GM18508 (cell line): ENCODE measurements at regions not wholly inside any gene's neighbourhood (a gene's known extent, or its start where the extent isn't known, plus 50 kb on each side); places are given as distances from the start of the nearest gene placed in this dataset.
"Not testable (repeated sequence)": the region's sequence is repeated elsewhere in the genome, so short reads cannot be mapped to it uniquely, and the experiment has no call there.

ENCODE experiments used
- ATAC-seq: cut with Tn5 transposase; IDR thresholded peaks from one replicate; pipeline ENCODE4 v1.9.1; 2021; ENCODE audit warnings: moderate number of reproducible peaks; ENCODE audit not compliant: insufficient read depth, unreplicated experiment

DNA sequence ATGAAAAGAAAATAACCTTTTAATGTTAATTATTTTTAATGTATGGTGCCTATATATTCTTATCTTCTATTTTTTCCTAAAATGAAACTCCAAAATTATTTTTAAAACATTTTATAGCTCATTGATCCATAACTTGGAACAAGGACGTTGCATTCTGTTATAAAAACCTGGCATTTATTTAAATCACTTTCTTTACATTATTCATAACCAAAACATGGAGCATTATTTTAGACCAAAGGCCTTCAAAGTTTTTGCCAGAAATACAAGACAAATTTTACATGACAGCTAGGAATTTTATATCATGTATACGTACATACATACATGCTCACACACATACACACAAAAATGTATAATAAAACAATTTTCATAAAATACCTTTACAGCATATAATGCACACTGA is 259.8 kb downstream of the QDPR start:
- ATAC-seq: no peak

DNA sequence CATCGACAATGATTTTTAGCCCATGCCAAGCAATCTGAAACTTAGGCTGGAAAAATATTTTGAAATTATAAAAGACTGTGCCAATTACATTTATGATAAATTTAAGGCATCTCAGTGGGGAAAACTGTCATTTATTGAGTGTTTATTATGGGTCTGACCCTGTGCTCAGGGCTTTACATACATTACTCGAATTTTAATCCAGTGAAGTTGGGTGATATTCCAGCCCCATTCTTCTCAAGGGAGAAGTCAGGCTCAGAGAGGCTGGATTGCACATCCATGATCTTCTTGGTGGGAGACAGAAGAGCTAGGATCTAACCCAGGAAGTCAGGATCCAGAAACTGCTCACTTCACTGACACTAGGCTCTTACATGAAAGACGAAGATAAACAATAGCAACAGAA is 260.8 kb downstream of the QDPR start:
- ATAC-seq: no peak

DNA sequence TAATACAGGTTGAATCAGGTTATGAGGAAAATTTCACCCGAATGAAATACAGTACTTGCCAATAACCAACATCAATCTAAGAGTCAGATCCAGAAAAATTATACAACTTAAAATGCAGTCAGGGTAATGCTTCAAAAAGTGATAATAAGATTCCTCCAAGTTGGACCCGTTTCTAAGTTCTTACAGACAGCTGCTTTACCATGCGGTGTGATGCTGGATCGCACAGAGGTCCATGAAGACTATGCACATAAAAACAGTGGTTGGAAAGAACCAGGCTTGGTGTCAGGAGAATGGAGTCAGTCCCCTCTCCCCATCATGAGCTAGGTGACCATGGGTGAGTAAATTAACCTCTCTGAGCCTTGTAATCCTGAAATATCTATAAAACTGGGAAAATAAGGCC is 261.3 kb downstream of the QDPR start:
- no peak for ATAC-seq

DNA sequence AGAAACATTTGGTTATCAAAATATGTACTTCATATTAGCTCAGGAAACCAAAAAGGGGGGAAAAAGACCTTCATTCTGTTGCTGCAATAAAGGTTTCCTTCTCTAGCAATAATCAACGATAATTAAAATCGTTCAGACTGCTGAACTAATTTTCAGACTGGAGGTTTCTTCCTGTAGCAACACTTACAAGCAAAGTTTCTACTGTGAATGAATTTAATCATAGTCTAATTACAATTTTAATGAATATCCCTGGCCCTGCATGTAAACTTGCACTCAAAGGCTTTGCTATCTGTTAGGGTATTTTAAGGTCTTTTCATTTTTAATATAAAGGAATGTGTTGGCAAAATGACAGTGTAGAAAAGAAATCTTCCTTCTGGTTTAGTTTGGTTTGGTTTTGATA is 265.2 kb downstream of the QDPR start:
- no peak for ATAC-seq

DNA sequence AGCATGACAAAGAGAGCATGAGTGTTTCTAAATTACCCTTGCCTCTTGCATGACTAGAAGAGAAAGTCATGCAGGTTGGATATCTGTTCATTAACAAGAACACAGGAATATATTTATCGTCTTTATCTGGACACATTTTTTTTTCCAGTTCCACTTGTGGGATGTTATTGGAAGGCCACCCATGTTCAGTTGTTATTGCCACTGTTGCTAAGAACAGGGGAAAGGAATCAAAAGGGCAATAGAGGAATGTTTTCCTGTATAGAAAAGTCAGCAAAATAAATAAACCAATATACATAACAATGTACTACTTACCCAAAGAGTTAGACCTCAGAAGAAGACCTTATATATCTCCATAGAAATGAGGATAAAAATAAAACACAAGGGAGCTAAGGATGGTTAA is 270.1 kb downstream of the QDPR start:
- ATAC-seq: no peak

DNA sequence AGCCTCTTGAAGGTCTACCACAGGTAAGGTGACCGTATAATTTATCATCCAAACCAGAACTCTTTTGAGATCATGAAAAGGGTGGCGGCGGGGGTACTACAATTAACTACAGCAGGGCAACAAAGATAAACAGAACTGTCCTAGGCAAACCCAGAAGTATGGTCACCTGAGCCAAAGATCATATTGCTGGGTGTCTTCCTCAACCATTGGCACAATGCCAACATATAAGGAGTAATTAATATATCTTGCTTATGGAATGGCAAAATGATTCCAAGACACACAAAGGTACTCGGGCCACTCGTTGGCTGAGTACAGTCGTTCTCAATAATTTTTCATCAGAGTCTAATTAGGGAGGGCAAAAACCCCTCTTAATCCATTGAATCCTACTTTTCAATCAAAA is 273.3 kb downstream of the QDPR start:
- ATAC-seq: no peak

DNA sequence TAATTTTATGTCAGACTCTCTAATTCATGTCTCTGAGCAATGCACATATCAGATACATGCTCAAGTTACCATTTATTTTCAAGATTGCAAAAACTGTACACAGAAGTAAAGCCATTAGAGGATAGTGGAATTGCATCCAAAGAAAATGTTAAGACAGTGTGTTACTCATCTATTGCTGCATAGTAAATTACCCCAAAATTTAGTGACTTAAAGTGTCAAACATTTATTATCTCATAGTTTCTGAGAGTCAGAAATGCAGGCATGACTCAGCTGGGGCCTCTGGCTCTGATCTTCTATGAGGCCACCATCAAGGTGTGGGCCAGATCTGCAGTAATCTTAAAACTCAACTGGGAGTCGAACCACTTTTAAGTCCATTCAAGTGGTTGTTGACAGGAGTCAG is 275.2 kb downstream of the QDPR start:
- ATAC-seq: no peak

DNA sequence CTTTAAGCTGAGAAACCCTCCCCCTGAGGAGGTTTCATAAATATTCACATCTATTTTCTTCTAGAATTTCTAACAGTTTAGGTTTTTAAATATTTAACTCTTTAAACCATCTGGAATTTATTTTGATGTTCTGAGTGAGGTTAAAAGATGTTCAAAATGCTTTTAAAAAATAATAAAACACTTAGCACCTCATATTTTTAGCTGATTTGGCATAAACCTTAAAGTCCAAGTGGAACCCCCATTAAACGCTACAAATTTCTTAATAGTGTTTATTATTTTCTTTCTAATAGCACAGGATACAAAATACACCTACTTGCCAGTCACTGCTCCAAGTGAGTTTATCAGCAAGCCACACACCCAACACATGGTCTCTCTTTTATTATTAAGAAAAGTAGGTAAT is 277.2 kb downstream of the QDPR start:
- no peak for ATAC-seq

DNA sequence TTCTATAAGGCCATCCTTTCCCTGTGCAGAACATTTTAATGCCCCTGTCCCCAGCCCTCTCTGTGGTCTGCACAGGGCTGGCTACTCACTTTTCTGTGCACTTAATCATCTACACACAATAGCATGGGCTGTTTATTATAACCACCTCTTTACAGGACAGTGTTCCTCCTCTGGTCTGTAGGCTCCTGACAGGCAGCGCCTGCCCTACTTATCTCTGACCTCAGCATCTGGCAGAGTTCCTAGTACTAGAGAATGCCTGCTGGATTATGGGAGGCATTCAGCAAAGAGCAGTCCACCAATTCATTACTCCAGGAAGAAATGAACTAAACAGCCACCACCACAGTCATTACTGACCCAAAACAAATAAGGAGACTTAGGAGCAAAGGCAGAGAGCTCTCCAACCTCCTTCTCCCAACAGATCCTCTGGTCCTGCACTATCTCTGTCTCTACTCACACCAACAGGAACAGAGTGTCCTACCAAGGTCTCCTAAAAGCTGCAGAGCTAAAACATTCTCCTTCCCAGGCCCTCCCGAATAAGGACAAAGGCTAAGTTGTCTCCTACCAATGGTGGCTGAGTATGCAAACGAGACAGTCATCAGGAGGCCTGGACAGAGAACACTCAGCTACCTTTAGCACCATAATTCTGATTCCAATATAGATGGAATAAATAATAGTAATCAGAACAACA is 279.2 kb downstream of the QDPR start:
- no peak for ATAC-seq

DNA sequence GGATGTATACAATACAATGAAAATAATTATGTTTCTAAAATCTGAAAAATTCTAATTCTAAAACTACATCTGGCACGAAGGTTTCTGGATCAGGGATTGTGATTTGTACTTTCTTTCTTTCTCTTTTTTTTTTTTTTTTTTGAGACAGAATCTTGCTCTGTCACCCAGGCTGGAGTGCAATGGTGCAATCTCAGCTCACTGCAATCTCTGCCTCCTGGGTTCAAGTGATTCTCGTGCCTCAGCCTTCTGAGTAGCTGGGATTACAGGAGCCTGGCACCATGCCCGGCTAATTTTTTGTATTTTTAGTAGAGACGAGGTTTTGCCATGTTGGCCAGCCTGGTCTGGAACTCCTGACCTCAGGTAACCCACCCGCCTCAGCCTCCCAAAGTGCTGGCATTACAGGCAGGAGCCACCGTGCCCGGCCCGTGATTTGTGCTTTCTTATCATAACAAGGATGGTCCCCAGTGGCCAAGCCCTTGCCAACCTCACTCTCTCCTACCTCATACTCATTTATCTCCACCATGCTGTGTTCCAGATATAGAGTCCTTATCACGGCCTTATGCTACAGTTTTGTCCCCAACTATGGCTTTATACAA is 279.9 kb downstream of the QDPR start:
- ATAC-seq: not testable (repeated sequence)

DNA sequence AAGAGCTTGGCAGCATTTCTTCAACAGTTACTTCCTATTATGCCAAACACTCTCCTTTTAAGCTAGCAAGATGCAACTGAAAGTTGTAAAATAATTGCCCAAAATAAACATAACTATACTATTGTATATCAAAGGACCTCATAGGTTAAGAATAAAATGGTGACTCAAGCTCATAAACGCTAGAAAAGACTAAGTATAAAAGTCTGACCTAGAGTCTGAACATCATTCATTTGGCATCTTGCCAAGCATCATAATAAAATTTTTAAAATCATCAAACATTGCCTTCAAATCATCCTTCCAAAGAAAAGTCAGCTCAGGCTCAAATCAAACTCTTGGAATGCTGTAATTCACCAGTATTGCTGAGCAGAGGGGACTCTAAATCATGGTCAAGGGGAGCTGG is 281.2 kb downstream of the QDPR start:
- ATAC-seq: no peak

DNA sequence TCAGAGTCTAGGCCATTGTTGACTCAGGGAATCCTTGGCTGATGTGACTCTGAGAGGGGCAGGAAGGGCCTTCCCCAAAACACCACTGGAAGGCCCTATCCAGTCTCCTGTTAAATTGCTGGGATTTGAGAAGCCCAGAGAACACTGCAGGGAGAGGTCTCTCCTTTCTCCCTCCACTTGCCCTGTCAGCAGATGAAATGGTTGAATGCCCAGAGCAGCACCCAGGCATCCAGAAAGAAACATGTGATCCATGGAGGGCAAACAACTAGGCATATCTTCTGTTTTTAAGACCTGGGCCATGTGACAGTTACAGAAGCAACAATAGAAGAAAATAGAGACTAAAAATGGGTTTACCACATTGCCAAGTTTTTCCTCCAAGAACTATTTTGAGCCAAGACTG is 291.1 kb downstream of the QDPR start:
- no peak for ATAC-seq

DNA sequence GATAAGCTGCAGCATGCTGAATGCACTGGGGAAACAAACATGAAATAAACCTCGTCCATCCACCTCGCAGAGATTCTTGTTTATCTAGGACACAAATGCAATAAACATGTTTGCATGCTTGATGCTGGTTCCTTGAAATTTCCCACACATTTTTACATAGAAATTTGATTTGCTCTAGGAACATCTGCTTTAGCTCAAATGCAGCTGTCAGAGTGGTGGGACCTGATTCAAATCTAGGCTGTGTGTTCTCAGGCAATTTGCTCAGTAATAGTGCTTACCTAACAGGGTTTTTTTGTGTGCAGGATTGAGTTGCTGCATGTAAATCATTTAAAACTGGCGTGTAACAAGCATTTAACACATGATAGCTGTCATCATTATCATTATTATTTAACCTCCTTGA is 293.1 kb downstream of the QDPR start:
- no peak for ATAC-seq

DNA sequence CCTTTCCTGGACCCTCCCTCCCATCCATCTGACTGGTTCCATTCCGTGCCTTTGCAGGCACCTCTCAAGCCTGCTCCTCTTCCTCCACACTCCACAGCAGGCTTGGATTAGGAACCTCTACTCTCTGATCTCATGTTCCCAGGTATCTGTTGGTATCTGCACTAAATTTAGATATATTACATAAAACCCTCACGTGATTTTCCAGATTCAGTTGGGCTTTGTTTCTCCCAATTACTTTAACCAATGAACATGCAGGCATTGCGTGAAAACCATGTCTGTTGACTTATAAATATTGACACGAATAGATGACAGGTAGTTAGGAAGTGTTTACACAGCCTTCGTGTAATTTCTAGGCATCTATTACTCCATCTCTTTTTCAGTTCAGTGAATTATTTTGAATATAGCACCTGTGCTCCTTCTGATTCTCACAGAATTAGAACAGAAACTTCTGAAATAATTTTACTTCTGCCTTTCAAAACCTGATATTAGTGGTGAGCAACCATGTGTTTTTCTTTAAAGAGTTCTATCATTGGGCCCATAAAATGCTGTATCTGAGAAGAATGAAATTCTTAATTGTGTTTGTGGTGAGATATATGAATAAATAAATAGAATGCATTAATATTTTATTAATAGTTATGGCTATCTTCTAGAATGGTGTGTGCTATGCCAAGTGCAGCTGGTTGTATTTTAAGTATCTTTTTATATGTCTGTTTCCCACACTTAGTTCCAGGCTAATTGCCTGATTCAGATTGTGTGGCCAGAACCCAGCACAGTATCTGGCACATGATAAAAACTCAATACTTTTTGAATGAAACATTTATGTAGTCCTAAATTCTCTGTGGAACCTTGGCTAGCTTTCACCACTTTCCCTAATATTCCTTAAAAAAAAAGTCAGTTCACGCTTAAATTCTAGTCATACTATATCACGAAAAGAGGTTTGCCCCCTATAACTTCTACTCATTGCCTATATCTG is 304.8 kb downstream of the QDPR start:
- no peak for ATAC-seq

DNA sequence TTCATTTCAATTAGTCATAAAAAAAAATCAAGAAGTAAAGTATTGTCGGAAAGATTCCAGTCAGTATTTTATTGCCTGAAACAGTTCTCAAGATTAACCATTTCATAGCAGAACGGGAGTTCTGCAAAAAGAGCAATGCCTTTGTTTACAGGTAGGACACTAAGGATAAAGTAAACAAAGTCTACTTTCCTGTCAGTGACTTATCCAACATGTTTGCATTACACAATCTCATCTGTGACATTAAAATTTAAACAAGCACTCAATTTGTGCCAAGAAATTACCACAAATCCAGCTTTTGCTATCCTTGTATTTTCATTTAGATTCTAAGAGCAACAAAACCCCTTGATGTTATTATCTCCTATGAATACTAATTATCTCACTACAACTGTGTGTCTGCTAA is 306.5 kb upstream of the LDB2 start:
- no peak for ATAC-seq

DNA sequence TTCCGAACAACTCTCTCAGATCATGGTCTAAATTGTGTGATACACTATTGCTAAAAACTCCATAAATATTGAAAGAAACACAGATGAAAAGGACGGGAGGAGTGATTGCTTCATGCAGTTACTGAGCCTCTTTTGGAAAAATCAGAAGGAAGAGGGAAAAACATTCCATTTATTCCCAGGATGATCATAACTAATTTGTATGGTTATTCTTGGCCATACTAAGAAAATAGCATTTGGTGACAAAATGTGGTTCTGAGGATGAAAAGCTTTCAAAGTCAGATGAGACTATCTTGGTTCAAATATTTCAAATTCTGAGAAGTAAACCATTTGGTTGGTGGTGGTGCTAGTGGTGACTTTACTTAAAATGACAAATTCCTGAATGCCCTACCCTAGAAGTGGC is 305.4 kb upstream of the LDB2 start:
- ATAC-seq: no peak

DNA sequence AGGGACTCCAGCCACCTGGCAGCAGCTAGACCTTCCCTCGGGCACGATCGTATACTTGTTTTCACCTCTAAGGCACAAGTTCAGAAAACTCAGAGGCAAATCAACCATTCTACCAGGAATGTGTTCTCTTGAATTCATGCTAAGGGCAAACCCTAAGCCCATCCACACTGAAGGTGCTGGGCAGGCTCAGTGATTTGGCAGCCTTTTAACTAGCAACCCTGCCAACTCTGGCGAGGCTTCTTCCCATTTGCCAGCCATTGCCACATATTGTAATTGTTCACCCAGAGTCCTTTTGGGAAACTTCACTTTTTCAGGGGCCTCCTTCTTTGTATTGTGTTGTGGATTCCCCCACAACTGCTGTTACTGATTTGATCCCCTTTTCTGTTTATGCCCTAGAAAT is 298.6 kb upstream of the LDB2 start:
- no peak for ATAC-seq

DNA sequence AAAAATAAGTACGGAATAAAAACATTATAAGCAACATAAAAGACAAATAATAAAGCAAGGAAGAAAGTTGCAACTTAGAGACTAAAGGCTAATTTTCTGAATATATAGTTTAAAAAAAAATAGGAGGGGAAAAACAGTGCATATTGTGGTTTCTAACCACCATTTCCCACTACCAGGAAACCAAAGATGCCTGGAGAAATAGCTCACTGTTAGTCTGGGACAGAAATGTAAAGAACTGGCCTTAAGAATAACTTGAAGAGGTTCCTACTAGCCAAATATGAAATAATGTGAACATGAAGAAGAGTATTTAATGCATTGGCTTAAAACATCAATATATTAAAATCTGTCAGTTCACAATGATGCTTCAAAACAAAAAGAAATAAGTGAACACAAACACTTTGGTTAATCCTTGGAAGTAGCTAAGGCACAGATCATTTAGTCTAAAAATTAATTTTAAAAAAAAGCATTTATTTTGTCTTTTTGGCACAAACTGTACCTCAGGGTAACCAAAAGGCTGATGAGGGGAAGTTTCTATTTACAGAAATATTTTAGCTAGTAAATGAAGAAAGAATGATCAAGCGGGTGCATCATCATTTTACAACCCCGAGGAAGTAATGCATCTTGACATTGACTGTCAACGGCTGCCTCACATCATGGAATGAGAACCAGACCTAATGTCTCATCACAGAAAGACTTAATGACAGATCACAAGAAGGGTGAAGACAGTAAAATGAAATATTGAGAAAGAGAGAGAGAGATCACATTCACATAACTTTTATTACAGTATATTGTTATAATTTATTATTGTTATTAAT is 297.2 kb upstream of the LDB2 start:
- no peak for ATAC-seq

DNA sequence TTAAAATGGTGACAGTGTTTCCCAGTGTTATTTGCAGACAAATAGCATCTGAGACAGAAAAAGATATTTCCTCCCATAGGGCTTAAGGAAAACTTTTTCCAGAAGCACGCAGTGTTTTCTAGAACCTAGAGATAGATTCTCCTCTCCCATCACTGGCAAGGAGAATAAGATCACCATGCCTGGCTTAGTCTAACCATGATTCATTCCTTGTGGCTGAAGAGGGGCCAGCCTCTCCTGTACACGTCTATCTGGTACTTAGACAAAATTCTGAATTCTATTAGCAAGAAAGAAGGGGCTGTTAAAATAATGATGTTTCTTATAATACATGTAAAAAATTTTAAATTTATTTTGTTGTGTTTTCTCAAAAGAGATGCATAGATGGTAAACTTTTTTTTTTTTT is 296.1 kb upstream of the LDB2 start:
- ATAC-seq: no peak

DNA sequence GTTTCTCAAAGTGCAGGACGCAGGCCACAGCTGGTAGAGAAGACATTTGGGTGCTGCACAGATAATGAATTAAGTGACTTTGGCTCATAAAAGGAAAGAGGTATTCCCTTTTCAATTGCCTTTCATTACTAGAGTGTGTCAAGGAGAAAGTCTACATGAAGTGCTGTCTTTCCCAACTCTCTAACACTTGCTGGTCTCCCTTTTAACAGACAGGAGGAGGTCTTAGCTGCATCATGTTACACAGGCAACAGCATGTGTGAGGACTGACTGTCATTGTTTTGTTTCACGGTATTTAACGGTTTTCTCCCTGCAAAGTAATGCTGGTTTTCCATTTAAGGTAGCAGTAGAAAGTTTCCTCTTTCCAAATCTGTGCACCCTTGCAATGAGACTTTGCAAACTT is 291.3 kb upstream of the LDB2 start:
- ATAC-seq: no peak

DNA sequence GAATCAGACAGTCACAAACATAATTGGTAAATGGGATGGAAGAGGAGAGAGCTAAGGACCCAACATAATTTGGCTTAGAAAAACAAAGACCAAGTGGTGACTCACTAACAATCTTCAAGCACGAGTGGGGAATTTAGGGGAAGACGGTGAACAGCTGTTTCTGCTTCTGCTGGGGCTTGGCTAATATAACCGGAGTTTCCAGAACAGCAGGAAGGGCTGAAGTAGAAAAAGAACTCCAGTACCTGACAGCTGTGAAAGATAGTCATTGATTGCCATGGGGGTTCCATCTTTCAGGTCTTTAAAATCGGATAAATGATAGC is 290.9 kb upstream of the LDB2 start:
- no peak for ATAC-seq
